ENCODE measurements at regions not wholly inside any gene's neighbourhood (a gene's known extent, or its start where the extent isn't known, plus 50 kb on each side); places are given as distances from the start of the nearest gene placed in this dataset.

GRCh38 chr14:82387699-82388098 is 854.0 kb upstream of the SEL1L start:
- no peak overlapping the region for H3K9ac ChIP-seq (ENCODE audit: insufficient read depth in 1 of 2, low read length in 2 of 2)
- peaks cover 0 to 3% (median 0%) of the 10 kb centered on the region in 4 donors for H3K9me3 ChIP-seq (ENCODE audit: control insufficient read depth in 4 of 4, insufficient read depth in 3 of 4, low read length in 3 of 4)
- H3K27ac ChIP-seq (ENCODE audit: low read depth in 1 of 2, low read length in 1 of 2) = no peak overlapping the region
- TF ChIP-seq CTCF (IDR thresholded peaks at IDR 0.05; ENCODE audit: control extremely low read depth, extremely low read depth) = no peak
- ATAC-seq (ENCODE audit: insufficient read depth, low FRiP score) (peak; percentile 58), DNase-seq (no peak)
- no peaks in the 10 kb centered on the region for H3K27me3 ChIP-seq (ENCODE audit: control insufficient read depth in 3 of 3, insufficient read depth in 3 of 3, low read length in 2 of 3)
- no peaks in the 10 kb centered on the region for H3K36me3 ChIP-seq (ENCODE audit: control insufficient read depth in 4 of 4, insufficient read depth in 4 of 4, low read length in 4 of 4)
- no peaks in the 10 kb centered on the region for H3K4me1 ChIP-seq (ENCODE audit: control insufficient read depth in 5 of 5, insufficient read depth in 5 of 5, low read length in 5 of 5)
- no peak overlapping the region for H3K4me3 ChIP-seq
- WGBS, 2 donors = 71 to 84% methylated on average over 2 of the region's 2 CpGs

DNA sequence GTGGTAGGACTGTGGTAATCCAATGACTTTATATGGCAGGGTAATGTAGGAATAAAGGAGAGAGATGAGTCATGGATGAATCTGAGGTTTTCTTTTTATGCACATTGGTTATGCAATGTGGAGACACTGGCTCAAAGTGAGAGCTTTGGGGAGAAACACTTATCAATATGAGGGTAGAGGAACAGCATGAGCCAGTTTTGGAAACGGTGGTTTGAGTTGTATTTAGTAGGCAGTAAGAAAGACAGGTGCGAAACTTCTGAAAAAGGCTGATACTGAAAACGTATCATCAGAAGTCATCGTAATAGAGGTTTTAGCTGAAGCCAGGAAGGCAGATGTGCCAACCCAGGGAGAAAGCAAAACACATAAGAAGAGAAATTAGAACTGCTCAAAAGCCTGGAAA is 854.8 kb upstream of the SEL1L start:
- no peaks in the 10 kb centered on the region for H3K4me1 ChIP-seq (ENCODE audit: control insufficient read depth in 5 of 5, insufficient read depth in 5 of 5, low read length in 5 of 5)
- no peak for DNase-seq
- no peak for ATAC-seq (ENCODE audit: insufficient read depth, low FRiP score)
- H3K36me3 ChIP-seq (ENCODE audit: control insufficient read depth in 4 of 4, insufficient read depth in 4 of 4, low read length in 4 of 4) = no peaks in the 10 kb centered on the region
- no peak overlapping the region for H3K9ac ChIP-seq (ENCODE audit: insufficient read depth in 1 of 2, low read length in 2 of 2)
- no peaks in the 10 kb centered on the region for H3K27me3 ChIP-seq (ENCODE audit: control insufficient read depth in 3 of 3, insufficient read depth in 3 of 3, low read length in 2 of 3)
- WGBS, 2 donors = 66 to 79% methylated on average over 4 of the region's 4 CpGs
- no peak overlapping the region for H3K27ac ChIP-seq (ENCODE audit: low read depth in 1 of 2, low read length in 1 of 2)
- H3K9me3 ChIP-seq (ENCODE audit: control insufficient read depth in 4 of 4, insufficient read depth in 3 of 4, low read length in 3 of 4) = peaks cover 0 to 3% (median 0%) of the 10 kb centered on the region in 4 donors
- H3K4me3 ChIP-seq = no peak overlapping the region
- no peak for TF ChIP-seq CTCF (IDR thresholded peaks at IDR 0.05; ENCODE audit: control extremely low read depth, extremely low read depth)

DNA sequence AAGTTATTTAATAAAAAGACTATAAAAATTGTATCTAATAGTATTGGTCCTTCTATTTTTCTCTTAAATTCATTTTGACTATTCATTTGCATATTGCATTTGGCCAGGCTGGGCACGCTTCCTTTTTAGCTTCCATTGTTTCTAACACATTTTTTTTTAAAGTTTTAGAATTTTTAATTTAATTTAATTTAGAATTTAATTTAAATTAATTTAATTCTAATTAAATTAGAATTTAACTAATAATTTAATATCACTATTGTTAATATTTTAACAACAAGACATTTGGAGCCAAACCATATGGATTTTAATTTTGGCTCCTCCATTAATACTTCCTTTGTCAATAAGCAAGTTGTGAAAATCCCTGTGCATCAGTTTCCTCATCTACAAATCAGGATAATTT is 856.9 kb upstream of the SEL1L start:
- Histone ChIP-seq H3K9me3 (ENCODE audit: control insufficient read depth in 4 of 4, insufficient read depth in 3 of 4, low read length in 3 of 4) (peaks cover 0 to 3% (median 0%) of the 10 kb centered on the region in 4 donors), H3K27ac (ENCODE audit: low read depth in 1 of 2, low read length in 1 of 2) (no peak overlapping the region), H3K36me3 (ENCODE audit: control insufficient read depth in 4 of 4, insufficient read depth in 4 of 4, low read length in 4 of 4) (no peaks in the 10 kb centered on the region), H3K9ac (ENCODE audit: insufficient read depth in 1 of 2, low read length in 2 of 2) (no peak overlapping the region), H3K4me3 (no peak overlapping the region), H3K4me1 (ENCODE audit: control insufficient read depth in 5 of 5, insufficient read depth in 5 of 5, low read length in 5 of 5) (no peaks in the 10 kb centered on the region), H3K27me3 (ENCODE audit: control insufficient read depth in 3 of 3, insufficient read depth in 3 of 3, low read length in 2 of 3) (no peaks in the 10 kb centered on the region)
- no peak for TF ChIP-seq CTCF (IDR thresholded peaks at IDR 0.05; ENCODE audit: control extremely low read depth, extremely low read depth)
- ATAC-seq (ENCODE audit: insufficient read depth, low FRiP score) (no peak), DNase-seq (no peak)
- WGBS, 2 donors = 91 to 100% methylated on average over 1 of the region's 1 CpG

DNA sequence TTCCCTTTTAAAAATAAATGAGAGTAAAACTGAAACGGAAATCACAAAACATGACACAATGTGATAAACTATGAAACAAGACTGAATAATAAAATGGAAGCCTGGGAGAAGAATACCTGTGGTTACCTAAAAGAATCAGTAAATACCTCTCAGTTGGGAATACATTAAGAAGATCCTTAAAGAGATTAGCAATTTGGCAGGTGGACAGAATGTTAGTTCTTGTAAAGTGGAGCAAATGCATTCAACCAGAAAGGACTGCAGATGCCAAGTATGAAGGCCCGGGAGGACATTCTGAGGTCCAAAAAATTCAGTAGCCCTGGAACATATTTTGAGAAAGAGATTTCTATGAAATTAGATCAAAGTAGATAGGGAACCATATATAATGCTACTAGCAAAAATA is 861.3 kb upstream of the SEL1L start:
- Histone ChIP-seq H3K27me3 (ENCODE audit: control insufficient read depth in 3 of 3, insufficient read depth in 3 of 3, low read length in 2 of 3) (no peaks in the 10 kb centered on the region), H3K4me3 (no peak overlapping the region), H3K36me3 (ENCODE audit: control insufficient read depth in 4 of 4, insufficient read depth in 4 of 4, low read length in 4 of 4) (no peaks in the 10 kb centered on the region), H3K9me3 (ENCODE audit: control insufficient read depth in 4 of 4, insufficient read depth in 3 of 4, low read length in 3 of 4) (no peaks in the 10 kb centered on the region), H3K27ac (ENCODE audit: low read depth in 1 of 2, low read length in 1 of 2) (no peak overlapping the region), H3K9ac (ENCODE audit: insufficient read depth in 1 of 2, low read length in 2 of 2) (no peak overlapping the region), H3K4me1 (ENCODE audit: control insufficient read depth in 5 of 5, insufficient read depth in 5 of 5, low read length in 5 of 5) (peaks cover 0 to 7% (median 0%) of the 10 kb centered on the region in 5 donors)
- no peak for TF ChIP-seq CTCF (IDR thresholded peaks at IDR 0.05; ENCODE audit: control extremely low read depth, extremely low read depth)
- 88% methylated on average over 2 of the region's 2 CpGs for WGBS, 2 donors
- no peak for ATAC-seq (ENCODE audit: insufficient read depth, low FRiP score)
- no peak for DNase-seq
